Skeletal muscle satellite cell (primary cell): ENCODE measurements at regions not wholly inside any gene's neighbourhood (a gene's known extent, or its start where the extent isn't known, plus 50 kb on each side); places are given as distances from the start of the nearest gene placed in this dataset.

Source experiments
- H3K27me3 ChIP-seq: 2 replicates; pipeline ENCODE4 v1.7.0; 2013; ENCODE audit warnings: low read length; ENCODE audit not compliant: control insufficient read depth, insufficient read depth
- H3K36me3 ChIP-seq: 2 replicates; pipeline ENCODE4 v1.7.0; 2013; ENCODE audit warnings: mild to moderate bottlenecking, control low read depth, low read length; ENCODE audit not compliant: insufficient read depth
- H3K4me1 ChIP-seq: 2 replicates; pipeline ENCODE4 v1.7.0; 2013; ENCODE audit warnings: low read length; ENCODE audit not compliant: control insufficient read depth, insufficient read depth
- H3K4me2 ChIP-seq: 2 replicates; pipeline ENCODE4 v1.7.0; 2013; ENCODE audit warnings: mild to moderate bottlenecking, low read length
- H3K4me3 ChIP-seq: 2 replicates; pipeline ENCODE4 v1.7.0; 2013; ENCODE audit warnings: low read length
- H3K9ac ChIP-seq: 2 replicates; pipeline ENCODE4 v1.7.0; 2013; ENCODE audit warnings: mild to moderate bottlenecking, low read depth, low read length, moderate library complexity
- H3K9me3 ChIP-seq: replicated peaks from 2 replicates; pipeline ENCODE4 v1.7.0; 2013; ENCODE audit warnings: mild to moderate bottlenecking, control low read depth, low read length

- Histone ChIP-seq H3K9ac (no peak overlapping the region), H3K27me3 (no peaks in the 10 kb centered on the region), H3K36me3 (no peaks in the 10 kb centered on the region), H3K4me3 (no peak overlapping the region), H3K4me1 (no peaks in the 10 kb centered on the region), H3K9me3 (peaks cover 20% of the 10 kb centered on the region), H3K4me2 (no peak overlapping the region)
Measured at GRCh38 chr18:78662879-78663278, 316.7 kb upstream of the SALL3 start.

- H3K27me3 ChIP-seq = no peaks in the 10 kb centered on the region
Measured at GRCh38 chr18:78664048-78664447, 315.6 kb upstream of the SALL3 start.

GRCh38 chr18:78664848-78665247 lies 314.8 kb upstream of the SALL3 start:
- Histone ChIP-seq H3K4me1 (no peaks in the 10 kb centered on the region), H3K27me3 (no peaks in the 10 kb centered on the region), H3K9me3 (peaks cover 20% of the 10 kb centered on the region), H3K9ac (no peak overlapping the region), H3K36me3 (no peaks in the 10 kb centered on the region), H3K4me3 (no peak overlapping the region), H3K4me2 (no peak overlapping the region)

More at GRCh38 chr18:78664048-78664447, 315.6 kb upstream of the SALL3 start:
- no peak overlapping the region for H3K4me2 ChIP-seq
- H3K4me1 ChIP-seq = no peaks in the 10 kb centered on the region
- no peak overlapping the region for H3K4me3 ChIP-seq
- peaks cover 20% of the 10 kb centered on the region for H3K9me3 ChIP-seq
- no peaks in the 10 kb centered on the region for H3K36me3 ChIP-seq
- H3K9ac ChIP-seq = no peak overlapping the region

GRCh38 chr18:78665644-78666043 lies 314.0 kb upstream of the SALL3 start:
- H3K4me3 ChIP-seq = no peak overlapping the region
- H3K4me2 ChIP-seq = no peak overlapping the region
- no peaks in the 10 kb centered on the region for H3K36me3 ChIP-seq
- H3K27me3 ChIP-seq = no peaks in the 10 kb centered on the region
- H3K9me3 ChIP-seq = peaks cover 20% of the 10 kb centered on the region
- no peaks in the 10 kb centered on the region for H3K4me1 ChIP-seq
- H3K9ac ChIP-seq = no peak overlapping the region

GRCh38 chr18:78666666-78667335 lies 312.8 kb upstream of the SALL3 start:
- no peaks in the 10 kb centered on the region for H3K4me1 ChIP-seq
- H3K9ac ChIP-seq = no peak overlapping the region
- H3K4me3 ChIP-seq = no peak overlapping the region
- H3K36me3 ChIP-seq = no peaks in the 10 kb centered on the region
- no peak overlapping the region for H3K4me2 ChIP-seq
- H3K27me3 ChIP-seq = no peaks in the 10 kb centered on the region
- H3K9me3 ChIP-seq = peaks cover 17% of the 10 kb centered on the region

- H3K4me2 ChIP-seq = no peak overlapping the region
Measured at GRCh38 chr18:78670778-78671391, 308.7 kb upstream of the SALL3 start.

GRCh38 chr18:78671551-78671950 lies 308.1 kb upstream of the SALL3 start:
- Histone ChIP-seq H3K4me3 (no peak overlapping the region), H3K27me3 (no peaks in the 10 kb centered on the region), H3K4me1 (no peaks in the 10 kb centered on the region), H3K4me2 (no peak overlapping the region), H3K9me3 (peaks cover 19% of the 10 kb centered on the region), H3K36me3 (no peaks in the 10 kb centered on the region), H3K9ac (no peak overlapping the region)

More at GRCh38 chr18:78670778-78671391, 308.7 kb upstream of the SALL3 start:
- H3K27me3 ChIP-seq = no peaks in the 10 kb centered on the region
- no peak overlapping the region for H3K9ac ChIP-seq
- H3K4me3 ChIP-seq = no peak overlapping the region
- peaks cover 15% of the 10 kb centered on the region for H3K9me3 ChIP-seq
- H3K36me3 ChIP-seq = no peaks in the 10 kb centered on the region
- no peaks in the 10 kb centered on the region for H3K4me1 ChIP-seq

GRCh38 chr18:78672862-78673446 lies 306.7 kb upstream of the SALL3 start:
- Histone ChIP-seq H3K4me2 (no peak overlapping the region), H3K36me3 (no peaks in the 10 kb centered on the region), H3K27me3 (no peaks in the 10 kb centered on the region), H3K9ac (no peak overlapping the region), H3K4me1 (no peaks in the 10 kb centered on the region), H3K9me3 (peaks cover 16% of the 10 kb centered on the region), H3K4me3 (no peak overlapping the region)

GRCh38 chr18:78673516-78674321 lies 305.9 kb upstream of the SALL3 start:
- no peaks in the 10 kb centered on the region for H3K4me1 ChIP-seq
- no peaks in the 10 kb centered on the region for H3K27me3 ChIP-seq
- peaks cover 16% of the 10 kb centered on the region for H3K9me3 ChIP-seq
- no peak overlapping the region for H3K4me2 ChIP-seq
- H3K36me3 ChIP-seq = no peaks in the 10 kb centered on the region
- H3K4me3 ChIP-seq = no peak overlapping the region
- no peak overlapping the region for H3K9ac ChIP-seq

GRCh38 chr18:78675231-78675630 lies 304.4 kb upstream of the SALL3 start:
- no peak overlapping the region for H3K4me3 ChIP-seq
- no peaks in the 10 kb centered on the region for H3K27me3 ChIP-seq
- no peaks in the 10 kb centered on the region for H3K36me3 ChIP-seq
- peaks cover 16% of the 10 kb centered on the region for H3K9me3 ChIP-seq
- H3K4me1 ChIP-seq = no peaks in the 10 kb centered on the region
- no peak overlapping the region for H3K9ac ChIP-seq
- H3K4me2 ChIP-seq = no peak overlapping the region
